ENCODE measurements at regions not wholly inside any gene's neighbourhood (a gene's known extent, or its start where the extent isn't known, plus 50 kb on each side); places are given as distances from the start of the nearest gene placed in this dataset.

DNA sequence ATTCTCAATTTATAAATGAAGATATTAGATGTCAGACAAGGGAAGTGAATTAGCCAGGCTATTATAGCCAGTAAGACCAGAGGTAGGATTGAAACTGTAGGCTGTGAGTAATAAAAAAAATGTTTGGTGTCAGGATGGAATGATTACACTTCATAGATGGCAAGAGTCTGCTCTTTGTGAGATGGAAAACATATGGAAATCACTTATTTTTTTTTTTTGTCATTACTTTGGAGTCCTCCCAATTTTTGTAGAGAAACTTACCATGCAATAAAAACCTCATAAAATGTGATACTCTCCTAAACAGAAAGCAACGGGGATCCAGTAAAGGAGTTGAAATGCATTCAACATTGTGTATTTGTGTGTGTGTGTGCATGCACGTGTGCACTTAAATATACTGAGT, 532.7 kb upstream of the CDH8 start:
- TF ChIP-seq, protein P1, sequence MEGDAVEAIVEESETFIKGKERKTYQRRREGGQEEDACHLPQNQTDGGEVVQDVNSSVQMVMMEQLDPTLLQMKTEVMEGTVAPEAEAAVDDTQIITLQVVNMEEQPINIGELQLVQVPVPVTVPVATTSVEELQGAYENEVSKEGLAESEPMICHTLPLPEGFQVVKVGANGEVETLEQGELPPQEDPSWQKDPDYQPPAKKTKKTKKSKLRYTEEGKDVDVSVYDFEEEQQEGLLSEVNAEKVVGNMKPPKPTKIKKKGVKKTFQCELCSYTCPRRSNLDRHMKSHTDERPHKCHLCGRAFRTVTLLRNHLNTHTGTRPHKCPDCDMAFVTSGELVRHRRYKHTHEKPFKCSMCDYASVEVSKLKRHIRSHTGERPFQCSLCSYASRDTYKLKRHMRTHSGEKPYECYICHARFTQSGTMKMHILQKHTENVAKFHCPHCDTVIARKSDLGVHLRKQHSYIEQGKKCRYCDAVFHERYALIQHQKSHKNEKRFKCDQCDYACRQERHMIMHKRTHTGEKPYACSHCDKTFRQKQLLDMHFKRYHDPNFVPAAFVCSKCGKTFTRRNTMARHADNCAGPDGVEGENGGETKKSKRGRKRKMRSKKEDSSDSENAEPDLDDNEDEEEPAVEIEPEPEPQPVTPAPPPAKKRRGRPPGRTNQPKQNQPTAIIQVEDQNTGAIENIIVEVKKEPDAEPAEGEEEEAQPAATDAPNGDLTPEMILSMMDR (IDR thresholded peaks at IDR 0.05), result no peak

DNA sequence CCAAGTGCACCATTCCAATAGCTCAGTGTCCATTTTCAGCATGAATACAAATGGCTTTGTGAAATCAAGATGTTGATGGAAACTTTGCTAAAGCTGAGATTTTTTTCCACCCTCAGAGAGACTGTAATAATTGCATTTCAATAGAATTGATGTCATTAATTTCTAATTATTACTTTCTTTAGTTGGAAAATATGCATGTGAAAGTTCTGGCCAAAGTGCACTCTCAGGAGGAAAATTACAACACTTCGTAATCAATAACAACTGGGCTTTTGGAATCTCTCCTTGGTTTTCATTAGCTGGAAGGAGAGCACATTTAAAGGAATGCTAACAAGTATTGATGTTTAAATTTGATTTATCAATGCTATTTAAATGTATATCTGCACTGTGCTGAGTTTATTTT, 529.5 kb upstream of the CDH8 start:
- TF ChIP-seq, protein P1 (IDR thresholded peaks at IDR 0.05), result no peak

DNA sequence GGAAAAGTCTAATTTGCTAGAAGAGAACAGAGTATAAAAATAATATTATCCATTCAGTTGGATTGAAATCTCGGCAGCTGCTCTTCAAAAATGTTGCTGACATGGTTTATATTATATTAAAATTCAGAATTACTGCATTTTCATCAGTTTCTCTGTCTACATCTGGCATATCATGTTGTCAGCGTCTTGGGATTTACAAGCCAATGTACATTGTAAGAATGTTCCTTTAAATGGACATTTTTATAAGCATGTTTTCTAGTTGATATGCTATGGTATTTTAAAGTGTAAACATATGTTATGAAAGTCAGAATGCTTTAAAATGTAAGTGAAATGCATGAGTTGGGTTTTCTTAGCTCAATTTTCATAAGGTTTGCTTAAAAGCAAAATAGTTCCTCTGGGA, 528.1 kb upstream of the CDH8 start:
- TF ChIP-seq, protein P1 (IDR thresholded peaks at IDR 0.05), result no peak

DNA sequence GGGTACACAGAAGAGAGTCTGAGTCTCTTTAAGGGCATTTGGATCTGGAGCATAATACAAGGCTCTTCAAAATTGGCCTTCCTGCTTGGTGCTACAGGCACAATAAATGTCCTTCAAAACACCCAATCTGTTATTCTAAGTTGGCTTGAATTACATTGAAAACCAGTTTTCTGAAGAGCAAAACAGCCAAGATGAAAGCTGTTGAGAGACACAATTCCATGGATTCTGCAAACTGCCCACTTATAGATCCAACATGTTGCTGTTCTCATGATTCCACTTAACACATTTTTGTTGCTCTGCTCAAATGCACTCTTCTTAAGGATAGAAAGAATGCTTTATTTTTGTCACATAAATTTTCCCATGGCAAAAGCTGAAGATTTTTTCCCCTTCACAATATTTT, 525.9 kb upstream of the CDH8 start:
- TF ChIP-seq, protein P1 (IDR thresholded peaks at IDR 0.05), result no peak

DNA sequence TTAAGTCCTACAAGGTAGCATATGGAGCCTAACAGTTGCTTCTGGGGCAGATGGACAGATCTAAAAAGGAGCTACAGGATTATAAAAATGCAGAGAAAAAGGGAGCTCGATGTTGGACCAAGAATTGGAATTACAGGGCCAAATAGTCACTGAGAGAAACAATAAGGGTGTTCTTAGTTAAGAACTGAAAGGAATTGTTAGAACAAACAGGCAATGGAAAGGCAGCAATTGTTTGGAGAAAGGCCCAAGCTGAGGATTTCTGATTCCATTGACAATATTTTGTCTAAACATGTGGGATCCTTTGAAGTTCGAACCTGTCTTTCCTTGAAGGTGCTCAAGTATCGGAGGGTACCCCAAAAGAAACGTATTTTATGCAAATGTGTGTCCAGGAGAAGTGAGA, 513.6 kb upstream of the CDH8 start:
- TF ChIP-seq, protein P1 (IDR thresholded peaks at IDR 0.05), result no peak

DNA sequence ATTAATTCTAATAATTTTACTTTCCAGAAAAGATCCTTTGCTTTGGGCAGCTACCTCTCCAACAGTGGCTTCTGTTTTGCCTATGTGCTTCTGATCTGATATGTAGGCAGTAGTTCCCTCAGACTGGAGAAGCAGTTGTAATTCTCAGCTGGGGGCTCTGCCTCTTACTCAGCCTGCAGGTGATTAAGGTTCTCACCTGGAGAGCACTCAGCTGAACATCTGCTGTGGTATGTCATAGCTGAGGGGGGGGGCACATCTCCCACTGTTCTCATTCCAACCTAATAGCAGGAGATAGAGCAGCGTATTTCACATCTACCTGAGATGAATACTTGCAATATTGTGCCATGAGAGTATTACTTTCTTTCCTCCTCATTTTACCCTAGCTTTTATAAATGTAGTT, 511.9 kb upstream of the CDH8 start:
- TF ChIP-seq, protein P1 (IDR thresholded peaks at IDR 0.05), result no peak

DNA sequence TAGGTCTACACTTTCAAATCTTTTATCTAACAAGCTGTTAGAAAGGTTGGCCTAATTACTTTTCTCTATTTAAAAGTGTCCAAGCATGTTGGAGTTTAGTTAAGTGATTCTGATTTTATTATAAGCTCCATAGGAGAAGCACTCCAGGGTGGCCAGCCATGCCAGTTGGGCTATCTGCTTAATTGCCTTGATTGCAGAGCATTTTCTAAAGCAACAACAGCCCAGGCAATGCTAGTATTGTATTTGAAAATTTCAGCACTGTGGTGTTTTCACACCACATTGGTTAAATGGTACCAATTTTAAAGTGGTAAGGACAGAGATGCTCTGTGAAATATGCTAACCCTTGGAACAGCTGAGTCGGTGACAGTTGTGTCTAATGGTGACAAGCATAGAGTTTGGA, 510.5 kb upstream of the CDH8 start:
- TF ChIP-seq, protein P1 (IDR thresholded peaks at IDR 0.05), result no peak

DNA sequence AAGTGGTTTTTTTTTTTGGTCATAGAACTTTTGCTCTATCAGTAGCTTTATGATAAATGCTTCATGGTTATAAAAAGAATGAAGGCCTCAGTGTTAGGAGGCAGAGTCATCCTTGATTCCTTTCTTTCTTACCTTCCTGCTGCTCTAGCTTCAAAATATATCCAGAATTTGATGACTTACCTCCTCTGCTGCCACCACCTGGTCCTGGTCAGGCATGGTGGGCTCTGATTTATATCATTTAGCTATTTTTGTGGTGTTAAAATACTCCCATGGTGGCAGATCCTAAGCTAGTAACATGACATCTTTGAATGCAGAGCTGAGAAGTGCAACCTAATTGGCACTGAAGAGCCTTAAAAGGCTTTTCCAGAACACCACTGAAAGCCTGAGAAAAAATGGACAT, 508.8 kb upstream of the CDH8 start:
- TF ChIP-seq, protein P1 (IDR thresholded peaks at IDR 0.05), result no peak
